GM23338 (cell line): ENCODE measurements at regions not wholly inside any gene's neighbourhood (a gene's known extent, or its start where the extent isn't known, plus 50 kb on each side); places are given as distances from the start of the nearest gene placed in this dataset.

ENCODE experiments used
- CREB1 ChIP-seq: fragments of 250-450 bp; sonication (Bioruptor Pico); IDR thresholded peaks from 2 replicates; pipeline ENCODE4 v1.5.0; 2020; ENCODE audit warnings: low read depth, mild to moderate bottlenecking, moderate library complexity
- EZH2 ChIP-seq: fragments of 200-600 bp; sonication (generic); IDR thresholded peaks from one replicate; pipeline ENCODE4 v1.8.0; 2017; ENCODE audit warnings: antibody characterized with exemption, mild to moderate bottlenecking, low read depth; ENCODE audit not compliant: unreplicated experiment
- EZH2phosphoT487 ChIP-seq: fragments of 200-600 bp; sonication (generic); IDR thresholded peaks from one replicate; pipeline ENCODE4 v1.8.1; 2018; ENCODE audit warnings: antibody characterized with exemption; ENCODE audit not compliant: unreplicated experiment
- JUNB ChIP-seq: IDR thresholded peaks from one replicate; pipeline ENCODE4 v1.6.1; 2016; ENCODE audit warnings: antibody characterized with exemption; ENCODE audit not compliant: unreplicated experiment
- NANOG ChIP-seq: IDR thresholded peaks from 2 replicates; pipeline ENCODE4 v1.6.1; 2016; ENCODE audit warnings: antibody characterized with exemption, borderline replicate concordance
- POLR2AphosphoS5 ChIP-seq: IDR thresholded peaks from 2 replicates; pipeline ENCODE4 v1.6.1; 2016; ENCODE audit warnings: antibody characterized with exemption, low read depth
- STAT1 ChIP-seq: IDR thresholded peaks from one replicate; pipeline ENCODE4 v1.6.1; 2016; ENCODE audit warnings: antibody characterized with exemption; ENCODE audit not compliant: unreplicated experiment
- ZNF114 ChIP-seq: fragments of 250-450 bp; sonication (Bioruptor Pico); IDR thresholded peaks from 2 replicates; pipeline ENCODE4 v1.5.0; 2020; ENCODE audit warnings: mild to moderate bottlenecking, moderate library complexity
- ZNF331 ChIP-seq: fragments of 250-450 bp; sonication (Bioruptor Pico); IDR thresholded peaks from 2 replicates; pipeline ENCODE4 v1.5.0; 2020; ENCODE audit warnings: low read depth, mild to moderate bottlenecking, moderate library complexity
- TF ChIP-seq, protein P1 (sequence below), 2 experiments: fragments of 200-600 bp in 1 of 2; sonication (generic) in 1 of 2; conservative IDR thresholded peaks; 2 replicates each; pipeline versions ENCODE4 v1.5.1 to v1.6.1; 2016 to 2017; ENCODE audit warnings: antibody characterized with exemption in 2 of 2, low read depth in 2 of 2, mild to moderate bottlenecking in 2 of 2, moderate library complexity in 1 of 2
- TF ChIP-seq, protein P2 (sequence below): IDR thresholded peaks from one replicate; pipeline ENCODE4 v1.6.1; 2018; ENCODE audit warnings: antibody characterized with exemption; ENCODE audit not compliant: unreplicated experiment
- TF ChIP-seq, protein P3 (sequence below): fragments of 250-450 bp; sonication (Bioruptor Pico); IDR thresholded peaks from 2 replicates; pipeline ENCODE4 v1.5.0; 2020; ENCODE audit warnings: mild to moderate bottlenecking, moderate library complexity
- TF ChIP-seq, protein P4 (sequence below): IDR thresholded peaks from 2 replicates; pipeline ENCODE4 v1.6.1; 2016; ENCODE audit warnings: antibody characterized with exemption

DNA sequence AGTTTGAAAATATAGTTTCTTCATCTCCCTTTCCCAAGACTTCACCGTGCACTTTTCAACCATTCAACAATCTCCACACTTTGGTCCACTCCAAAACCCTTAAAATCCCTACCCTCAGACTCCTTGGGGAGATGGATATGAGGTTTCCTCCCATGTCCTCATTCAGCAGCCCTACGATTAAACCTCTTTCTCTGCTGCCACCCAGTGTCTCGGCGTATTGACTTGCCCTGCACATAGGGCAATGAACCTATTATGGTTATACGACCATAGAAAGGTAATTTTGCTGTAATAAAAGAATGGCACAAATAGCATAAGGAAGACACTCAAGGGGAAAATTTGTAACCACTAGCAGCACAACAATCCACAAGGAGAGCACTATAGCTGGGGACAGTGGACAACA, 803.5 kb downstream of the TLE1 start:
- TF ChIP-seq, protein P1, sequence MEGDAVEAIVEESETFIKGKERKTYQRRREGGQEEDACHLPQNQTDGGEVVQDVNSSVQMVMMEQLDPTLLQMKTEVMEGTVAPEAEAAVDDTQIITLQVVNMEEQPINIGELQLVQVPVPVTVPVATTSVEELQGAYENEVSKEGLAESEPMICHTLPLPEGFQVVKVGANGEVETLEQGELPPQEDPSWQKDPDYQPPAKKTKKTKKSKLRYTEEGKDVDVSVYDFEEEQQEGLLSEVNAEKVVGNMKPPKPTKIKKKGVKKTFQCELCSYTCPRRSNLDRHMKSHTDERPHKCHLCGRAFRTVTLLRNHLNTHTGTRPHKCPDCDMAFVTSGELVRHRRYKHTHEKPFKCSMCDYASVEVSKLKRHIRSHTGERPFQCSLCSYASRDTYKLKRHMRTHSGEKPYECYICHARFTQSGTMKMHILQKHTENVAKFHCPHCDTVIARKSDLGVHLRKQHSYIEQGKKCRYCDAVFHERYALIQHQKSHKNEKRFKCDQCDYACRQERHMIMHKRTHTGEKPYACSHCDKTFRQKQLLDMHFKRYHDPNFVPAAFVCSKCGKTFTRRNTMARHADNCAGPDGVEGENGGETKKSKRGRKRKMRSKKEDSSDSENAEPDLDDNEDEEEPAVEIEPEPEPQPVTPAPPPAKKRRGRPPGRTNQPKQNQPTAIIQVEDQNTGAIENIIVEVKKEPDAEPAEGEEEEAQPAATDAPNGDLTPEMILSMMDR (conservative IDR thresholded peaks at IDR 0.05; ENCODE audit: low read depth in 2 of 2): peak; percentile 55 to 80
- TF ChIP-seq EZH2: no peak
- no peak for TF ChIP-seq JUNB
- TF ChIP-seq POLR2AphosphoS5: no peak
- no peak for TF ChIP-seq EZH2phosphoT487
- TF ChIP-seq, protein P2, sequence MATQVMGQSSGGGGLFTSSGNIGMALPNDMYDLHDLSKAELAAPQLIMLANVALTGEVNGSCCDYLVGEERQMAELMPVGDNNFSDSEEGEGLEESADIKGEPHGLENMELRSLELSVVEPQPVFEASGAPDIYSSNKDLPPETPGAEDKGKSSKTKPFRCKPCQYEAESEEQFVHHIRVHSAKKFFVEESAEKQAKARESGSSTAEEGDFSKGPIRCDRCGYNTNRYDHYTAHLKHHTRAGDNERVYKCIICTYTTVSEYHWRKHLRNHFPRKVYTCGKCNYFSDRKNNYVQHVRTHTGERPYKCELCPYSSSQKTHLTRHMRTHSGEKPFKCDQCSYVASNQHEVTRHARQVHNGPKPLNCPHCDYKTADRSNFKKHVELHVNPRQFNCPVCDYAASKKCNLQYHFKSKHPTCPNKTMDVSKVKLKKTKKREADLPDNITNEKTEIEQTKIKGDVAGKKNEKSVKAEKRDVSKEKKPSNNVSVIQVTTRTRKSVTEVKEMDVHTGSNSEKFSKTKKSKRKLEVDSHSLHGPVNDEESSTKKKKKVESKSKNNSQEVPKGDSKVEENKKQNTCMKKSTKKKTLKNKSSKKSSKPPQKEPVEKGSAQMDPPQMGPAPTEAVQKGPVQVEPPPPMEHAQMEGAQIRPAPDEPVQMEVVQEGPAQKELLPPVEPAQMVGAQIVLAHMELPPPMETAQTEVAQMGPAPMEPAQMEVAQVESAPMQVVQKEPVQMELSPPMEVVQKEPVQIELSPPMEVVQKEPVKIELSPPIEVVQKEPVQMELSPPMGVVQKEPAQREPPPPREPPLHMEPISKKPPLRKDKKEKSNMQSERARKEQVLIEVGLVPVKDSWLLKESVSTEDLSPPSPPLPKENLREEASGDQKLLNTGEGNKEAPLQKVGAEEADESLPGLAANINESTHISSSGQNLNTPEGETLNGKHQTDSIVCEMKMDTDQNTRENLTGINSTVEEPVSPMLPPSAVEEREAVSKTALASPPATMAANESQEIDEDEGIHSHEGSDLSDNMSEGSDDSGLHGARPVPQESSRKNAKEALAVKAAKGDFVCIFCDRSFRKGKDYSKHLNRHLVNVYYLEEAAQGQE: no peak
- TF ChIP-seq, protein P3, sequence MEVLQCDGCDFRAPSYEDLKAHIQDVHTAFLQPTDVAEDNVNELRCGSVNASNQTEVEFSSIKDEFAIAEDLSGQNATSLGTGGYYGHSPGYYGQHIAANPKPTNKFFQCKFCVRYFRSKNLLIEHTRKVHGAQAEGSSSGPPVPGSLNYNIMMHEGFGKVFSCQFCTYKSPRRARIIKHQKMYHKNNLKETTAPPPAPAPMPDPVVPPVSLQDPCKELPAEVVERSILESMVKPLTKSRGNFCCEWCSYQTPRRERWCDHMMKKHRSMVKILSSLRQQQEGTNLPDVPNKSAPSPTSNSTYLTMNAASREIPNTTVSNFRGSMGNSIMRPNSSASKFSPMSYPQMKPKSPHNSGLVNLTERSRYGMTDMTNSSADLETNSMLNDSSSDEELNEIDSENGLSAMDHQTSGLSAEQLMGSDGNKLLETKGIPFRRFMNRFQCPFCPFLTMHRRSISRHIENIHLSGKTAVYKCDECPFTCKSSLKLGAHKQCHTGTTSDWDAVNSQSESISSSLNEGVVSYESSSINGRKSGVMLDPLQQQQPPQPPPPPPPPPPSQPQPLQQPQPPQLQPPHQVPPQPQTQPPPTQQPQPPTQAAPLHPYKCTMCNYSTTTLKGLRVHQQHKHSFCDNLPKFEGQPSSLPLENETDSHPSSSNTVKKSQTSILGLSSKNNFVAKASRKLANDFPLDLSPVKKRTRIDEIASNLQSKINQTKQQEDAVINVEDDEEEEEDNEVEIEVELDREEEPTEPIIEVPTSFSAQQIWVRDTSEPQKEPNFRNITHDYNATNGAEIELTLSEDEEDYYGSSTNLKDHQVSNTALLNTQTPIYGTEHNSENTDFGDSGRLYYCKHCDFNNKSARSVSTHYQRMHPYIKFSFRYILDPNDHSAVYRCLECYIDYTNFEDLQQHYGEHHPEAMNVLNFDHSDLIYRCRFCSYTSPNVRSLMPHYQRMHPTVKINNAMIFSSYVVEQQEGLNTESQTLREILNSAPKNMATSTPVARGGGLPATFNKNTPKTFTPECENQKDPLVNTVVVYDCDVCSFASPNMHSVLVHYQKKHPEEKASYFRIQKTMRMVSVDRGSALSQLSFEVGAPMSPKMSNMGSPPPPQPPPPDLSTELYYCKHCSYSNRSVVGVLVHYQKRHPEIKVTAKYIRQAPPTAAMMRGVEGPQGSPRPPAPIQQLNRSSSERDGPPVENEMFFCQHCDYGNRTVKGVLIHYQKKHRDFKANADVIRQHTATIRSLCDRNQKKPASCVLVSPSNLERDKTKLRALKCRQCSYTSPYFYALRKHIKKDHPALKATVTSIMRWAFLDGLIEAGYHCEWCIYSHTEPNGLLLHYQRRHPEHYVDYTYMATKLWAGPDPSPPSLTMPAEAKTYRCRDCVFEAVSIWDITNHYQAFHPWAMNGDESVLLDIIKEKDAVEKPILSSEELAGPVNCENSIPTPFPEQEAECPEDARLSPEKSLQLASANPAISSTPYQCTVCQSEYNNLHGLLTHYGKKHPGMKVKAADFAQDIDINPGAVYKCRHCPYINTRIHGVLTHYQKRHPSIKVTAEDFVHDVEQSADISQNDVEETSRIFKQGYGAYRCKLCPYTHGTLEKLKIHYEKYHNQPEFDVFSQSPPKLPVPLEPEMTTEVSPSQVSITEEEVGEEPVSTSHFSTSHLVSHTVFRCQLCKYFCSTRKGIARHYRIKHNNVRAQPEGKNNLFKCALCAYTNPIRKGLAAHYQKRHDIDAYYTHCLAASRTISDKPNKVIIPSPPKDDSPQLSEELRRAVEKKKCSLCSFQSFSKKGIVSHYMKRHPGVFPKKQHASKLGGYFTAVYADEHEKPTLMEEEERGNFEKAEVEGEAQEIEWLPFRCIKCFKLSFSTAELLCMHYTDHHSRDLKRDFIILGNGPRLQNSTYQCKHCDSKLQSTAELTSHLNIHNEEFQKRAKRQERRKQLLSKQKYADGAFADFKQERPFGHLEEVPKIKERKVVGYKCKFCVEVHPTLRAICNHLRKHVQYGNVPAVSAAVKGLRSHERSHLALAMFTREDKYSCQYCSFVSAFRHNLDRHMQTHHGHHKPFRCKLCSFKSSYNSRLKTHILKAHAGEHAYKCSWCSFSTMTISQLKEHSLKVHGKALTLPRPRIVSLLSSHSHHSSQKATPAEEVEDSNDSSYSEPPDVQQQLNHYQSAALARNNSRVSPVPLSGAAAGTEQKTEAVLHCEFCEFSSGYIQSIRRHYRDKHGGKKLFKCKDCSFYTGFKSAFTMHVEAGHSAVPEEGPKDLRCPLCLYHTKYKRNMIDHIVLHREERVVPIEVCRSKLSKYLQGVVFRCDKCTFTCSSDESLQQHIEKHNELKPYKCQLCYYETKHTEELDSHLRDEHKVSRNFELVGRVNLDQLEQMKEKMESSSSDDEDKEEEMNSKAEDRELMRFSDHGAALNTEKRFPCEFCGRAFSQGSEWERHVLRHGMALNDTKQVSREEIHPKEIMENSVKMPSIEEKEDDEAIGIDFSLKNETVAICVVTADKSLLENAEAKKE (CRISPR knock-in tag): no peak
- TF ChIP-seq ZNF114: no peak
- no peak for TF ChIP-seq STAT1
- TF ChIP-seq NANOG: no peak
- no peak for TF ChIP-seq CREB1 (CRISPR knock-in tag)
- TF ChIP-seq, protein P4, sequence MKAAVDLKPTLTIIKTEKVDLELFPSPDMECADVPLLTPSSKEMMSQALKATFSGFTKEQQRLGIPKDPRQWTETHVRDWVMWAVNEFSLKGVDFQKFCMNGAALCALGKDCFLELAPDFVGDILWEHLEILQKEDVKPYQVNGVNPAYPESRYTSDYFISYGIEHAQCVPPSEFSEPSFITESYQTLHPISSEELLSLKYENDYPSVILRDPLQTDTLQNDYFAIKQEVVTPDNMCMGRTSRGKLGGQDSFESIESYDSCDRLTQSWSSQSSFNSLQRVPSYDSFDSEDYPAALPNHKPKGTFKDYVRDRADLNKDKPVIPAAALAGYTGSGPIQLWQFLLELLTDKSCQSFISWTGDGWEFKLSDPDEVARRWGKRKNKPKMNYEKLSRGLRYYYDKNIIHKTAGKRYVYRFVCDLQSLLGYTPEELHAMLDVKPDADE: no peak
- TF ChIP-seq ZNF331 (CRISPR knock-in tag): no peak
